NCI-H2081 treated with DMSO at 0.1 percent for 48 hours (cell line): ENCODE measurements at regions not wholly inside any gene's neighbourhood (a gene's known extent, or its start where the extent isn't known, plus 50 kb on each side); places are given as distances from the start of the nearest gene placed in this dataset.
"Not testable (repeated sequence)": the region's sequence is repeated elsewhere in the genome, so short reads cannot be mapped to it uniquely, and the experiment has no call there.

ENCODE experiments used
- DNase-seq: peaks from one replicate; lab custom pipeline; 2025; lab: John Stamatoyannopoulos, UW

DNA sequence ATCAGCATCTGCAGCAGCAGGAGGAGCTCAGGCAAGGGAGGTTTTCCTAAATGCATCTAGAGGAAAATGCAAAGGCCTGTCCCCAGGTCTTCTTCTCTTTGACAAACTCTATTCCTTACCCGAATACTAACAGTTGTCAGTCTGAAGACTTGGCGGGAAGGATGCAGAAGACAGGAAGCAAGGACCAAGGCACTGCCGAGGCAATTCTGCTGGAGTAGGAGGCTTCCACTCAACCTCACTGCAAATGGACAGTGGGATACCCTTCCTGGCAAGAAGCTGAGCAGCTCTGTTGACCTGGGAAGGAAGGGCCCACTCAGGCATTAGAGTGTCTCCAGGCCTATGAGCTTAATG is 373.0 kb downstream of the CCSER2 start:
- DNase-seq: no peak

DNA sequence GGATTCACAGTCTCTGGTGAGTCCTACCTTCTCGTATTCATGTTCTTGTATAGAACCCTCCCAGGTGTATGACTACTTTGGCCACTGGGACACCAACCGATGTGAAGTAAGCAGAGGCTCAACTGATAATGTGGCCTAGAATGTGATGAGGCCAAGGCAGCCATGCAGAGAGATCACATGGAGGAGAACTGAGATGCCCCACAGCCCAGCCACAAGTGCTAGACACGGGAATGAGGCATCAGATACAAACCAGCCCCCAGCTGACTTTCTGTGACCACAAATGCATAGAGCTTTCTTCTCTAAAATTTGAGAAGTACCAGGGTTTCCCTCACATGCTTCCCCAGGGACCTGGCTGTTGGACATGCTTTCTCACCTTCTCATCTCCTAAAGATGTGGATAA is 375.7 kb downstream of the CCSER2 start:
- DNase-seq: no peak

DNA sequence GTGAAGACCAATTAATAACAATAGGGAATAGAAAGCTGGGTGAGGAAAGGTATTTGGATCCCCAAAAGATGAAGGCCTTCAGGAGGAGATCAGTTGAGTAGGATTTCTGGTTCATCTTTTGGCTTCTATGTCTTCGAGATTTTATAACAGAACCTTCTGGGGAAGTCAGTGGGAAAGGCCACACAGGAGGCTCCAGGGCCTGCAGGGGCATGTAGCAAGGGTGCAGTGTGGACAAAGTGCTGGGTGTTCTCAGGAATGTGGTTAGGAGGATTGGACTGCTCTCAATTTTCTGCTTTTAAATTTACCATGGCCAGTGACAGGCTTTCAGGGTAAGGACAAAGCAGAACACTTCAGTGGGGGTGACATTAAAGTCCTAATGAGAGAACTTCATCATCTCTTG is 378.0 kb downstream of the CCSER2 start:
- DNase-seq: no peak

DNA sequence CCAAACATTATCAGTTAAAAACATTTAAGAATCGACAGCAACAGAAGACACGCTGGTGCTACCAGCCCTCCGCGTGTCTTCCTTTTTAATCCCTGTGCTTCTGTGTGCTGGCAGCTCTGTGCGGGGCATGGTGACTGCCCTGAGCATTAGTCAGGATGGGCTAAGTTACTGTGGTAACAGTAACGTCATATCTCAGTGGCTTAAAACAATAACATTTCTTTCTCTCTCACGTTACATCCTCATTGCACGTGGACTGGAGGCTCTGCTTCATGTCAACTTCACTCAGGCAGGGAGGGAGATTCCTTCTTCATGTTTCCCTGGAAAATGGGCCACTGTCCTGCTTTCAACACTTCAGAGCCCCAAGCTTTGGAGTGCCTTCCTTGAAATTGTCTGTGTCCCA is 378.5 kb downstream of the CCSER2 start:
- no peak for DNase-seq

DNA sequence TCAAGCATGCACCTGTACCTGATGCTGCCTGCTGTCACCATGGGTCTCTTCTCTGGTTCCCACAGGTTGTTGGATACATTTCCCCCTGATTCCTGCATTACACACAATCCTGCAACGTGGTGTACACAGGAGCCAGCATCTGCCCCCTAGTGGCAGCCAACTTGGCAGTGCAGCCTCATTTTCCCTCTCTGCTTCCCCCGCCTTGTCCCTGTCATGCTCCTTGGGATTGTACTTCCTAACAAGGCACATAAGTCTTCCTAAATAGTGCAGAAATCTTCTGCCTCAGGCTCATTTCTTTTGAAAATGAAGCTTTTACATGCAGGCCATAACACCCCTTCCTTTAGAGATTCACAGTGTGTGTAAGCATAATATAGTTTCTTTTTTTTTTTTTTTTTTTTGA is 387.5 kb downstream of the CCSER2 start:
- no peak for DNase-seq

DNA sequence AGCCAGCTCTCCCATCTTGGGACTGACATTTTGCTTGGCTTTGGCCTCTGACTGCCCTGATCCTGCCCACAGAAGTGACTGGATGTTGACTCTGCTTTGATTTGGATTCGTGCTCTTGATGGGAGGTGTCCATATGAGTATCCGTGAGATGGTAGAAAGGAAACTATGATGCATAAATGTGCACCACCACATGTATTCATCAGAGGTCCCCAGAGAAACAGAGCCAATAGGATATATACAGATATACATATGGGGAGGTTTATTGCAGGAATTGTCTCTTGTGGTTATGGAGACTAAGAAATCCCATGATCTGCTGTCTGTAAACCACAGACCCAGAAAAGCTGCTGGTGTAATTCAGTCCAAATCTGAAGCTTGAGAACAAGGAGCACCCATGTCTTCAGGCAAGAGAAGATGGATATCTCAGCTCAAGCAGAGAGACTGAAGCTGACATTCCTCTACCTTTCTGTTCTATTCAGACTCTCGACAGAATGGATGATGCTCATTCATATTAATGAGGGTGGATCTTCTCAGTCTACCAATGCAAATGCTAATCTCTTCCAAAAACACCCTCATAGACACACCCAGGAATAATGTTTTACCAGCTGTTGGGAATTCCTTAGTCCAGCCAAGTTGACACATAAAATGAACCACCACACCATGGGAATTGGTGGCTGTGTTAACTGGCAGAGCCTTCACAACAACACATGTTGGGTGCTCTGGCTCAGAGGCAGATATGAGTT is 390.7 kb downstream of the CCSER2 start:
- no peak for DNase-seq

DNA sequence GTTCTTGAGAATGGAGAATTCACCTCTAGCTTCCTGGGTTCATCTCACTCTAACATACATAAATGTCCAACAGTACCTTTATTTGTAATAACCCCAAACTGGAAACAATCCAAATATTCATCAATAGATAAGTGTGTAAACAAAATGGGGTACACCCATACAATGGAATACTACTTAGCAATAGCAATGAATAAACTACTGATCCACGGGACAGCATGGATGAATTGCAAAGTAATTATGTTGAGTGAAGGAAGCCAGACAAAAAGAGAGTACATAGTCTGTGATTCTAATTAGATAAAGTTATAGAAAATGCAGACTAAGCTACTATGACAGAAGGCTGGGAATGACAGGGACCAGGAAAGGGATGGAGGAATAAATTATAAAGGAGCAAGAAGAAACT is 391.3 kb downstream of the CCSER2 start:
- DNase-seq: no peak

DNA sequence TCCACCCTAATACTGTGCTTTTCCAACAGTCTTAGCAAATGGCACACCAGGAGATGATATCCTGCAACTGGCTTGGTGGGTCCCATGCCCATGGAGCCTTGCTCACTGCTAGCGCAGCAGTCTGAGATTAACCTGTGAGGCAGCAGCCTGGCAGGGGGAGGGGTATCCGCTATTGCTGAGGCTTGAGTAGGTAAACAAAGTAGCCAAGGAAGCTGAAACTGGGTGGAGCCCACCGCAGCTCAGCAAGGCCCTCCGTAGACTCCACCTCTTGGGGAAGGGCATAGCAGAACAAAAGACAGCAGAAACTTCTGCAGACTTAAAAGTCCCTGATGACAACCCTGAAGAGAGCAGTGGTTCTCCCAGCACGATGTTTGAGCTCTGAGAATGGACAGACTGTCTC is 399.0 kb downstream of the CCSER2 start:
- DNase-seq: no peak

DNA sequence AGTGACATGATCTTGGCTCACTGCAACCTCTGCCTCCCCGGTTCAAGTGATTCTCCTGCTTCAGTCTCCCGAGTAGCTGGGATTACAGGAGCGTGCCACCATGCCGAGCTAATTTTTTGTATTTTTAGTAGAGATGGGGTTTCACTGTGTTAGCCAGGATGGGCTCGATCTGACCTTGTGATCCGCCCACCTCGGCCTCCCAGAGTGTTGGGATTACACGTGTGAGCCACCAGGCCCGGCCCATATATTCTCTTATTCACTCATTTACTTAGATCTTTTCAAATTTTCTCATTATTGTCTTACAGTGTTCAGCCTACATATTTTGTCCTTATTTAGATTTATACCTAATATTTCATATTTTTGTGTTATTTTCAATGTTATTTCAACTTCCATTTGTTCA is 410.7 kb downstream of the CCSER2 start:
- DNase-seq: not testable (repeated sequence)

DNA sequence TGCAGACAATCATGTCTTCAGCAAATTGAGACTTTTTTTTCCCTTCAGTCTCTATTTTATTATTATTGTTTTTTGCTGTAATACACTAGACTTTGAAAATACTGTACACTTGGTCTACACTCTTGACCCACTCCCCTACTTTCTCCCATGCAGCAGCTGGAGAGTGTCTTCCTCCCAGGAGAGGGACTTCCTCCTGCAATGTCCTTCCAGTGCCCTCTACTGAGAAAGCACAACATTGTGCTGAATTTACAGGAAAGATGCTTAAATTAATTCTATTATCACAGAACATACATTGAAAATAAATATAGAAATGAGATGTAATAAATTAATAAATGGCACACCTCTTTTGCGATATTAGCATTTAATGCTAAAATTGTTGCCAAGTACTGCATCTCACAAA is 411.3 kb downstream of the CCSER2 start:
- no peak for DNase-seq

DNA sequence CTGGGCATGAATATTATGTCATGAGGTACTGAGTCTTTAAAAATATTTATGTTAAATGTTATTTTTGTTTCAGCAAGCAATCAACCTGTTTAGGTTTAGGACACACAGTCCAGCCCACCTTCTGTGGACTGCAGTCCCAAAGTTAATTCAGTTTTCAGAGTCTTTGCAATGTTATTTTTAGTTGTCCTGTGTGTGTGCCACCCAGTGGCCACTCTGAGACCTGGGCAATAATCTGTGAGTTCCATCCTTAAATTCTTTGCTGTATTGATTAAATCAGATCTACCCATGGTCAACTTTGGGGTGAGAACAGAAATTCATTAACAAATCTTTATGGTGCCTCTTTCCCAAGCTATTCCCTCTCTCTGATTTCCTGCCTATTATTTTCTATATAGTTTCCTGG is 415.1 kb downstream of the CCSER2 start:
- no peak for DNase-seq

DNA sequence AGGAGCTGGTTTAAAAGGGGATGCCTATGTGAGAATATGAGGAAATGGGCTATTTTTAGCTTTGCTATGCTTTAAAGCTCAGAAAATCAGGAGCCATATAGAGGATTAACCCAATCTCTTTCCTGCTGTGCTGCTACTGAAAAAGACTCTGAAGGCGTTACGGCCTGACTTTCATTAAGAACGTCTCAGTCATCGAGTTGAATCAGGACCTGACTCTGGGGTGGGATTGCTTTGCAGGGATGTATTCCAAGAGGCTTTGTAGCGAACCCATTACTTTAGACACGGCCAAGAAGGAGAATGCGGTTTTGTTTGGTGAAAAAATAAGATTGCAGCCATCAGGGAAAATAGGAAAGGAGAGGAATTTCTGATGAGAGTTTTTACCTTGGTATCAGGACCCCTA is 426.9 kb downstream of the CCSER2 start:
- no peak for DNase-seq

DNA sequence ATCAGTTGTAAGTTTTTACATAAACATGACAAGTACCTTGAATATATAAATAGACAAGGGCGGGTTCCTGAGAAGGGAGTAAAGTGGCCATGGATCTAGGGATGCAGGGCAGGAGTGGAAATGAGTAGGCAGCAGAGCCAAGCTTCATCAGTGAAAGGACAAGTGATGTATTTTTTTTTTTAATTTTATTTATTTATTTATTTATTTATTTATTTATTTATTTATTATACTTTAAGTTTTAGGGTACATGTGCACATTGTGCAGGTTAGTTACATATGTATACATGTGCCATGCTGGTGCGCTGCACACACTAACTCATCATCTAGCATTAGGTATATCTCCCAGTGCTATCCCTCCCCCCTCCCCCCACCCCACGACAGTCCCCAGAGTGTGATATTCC is 428.3 kb downstream of the CCSER2 start:
- not testable (repeated sequence) for DNase-seq

DNA sequence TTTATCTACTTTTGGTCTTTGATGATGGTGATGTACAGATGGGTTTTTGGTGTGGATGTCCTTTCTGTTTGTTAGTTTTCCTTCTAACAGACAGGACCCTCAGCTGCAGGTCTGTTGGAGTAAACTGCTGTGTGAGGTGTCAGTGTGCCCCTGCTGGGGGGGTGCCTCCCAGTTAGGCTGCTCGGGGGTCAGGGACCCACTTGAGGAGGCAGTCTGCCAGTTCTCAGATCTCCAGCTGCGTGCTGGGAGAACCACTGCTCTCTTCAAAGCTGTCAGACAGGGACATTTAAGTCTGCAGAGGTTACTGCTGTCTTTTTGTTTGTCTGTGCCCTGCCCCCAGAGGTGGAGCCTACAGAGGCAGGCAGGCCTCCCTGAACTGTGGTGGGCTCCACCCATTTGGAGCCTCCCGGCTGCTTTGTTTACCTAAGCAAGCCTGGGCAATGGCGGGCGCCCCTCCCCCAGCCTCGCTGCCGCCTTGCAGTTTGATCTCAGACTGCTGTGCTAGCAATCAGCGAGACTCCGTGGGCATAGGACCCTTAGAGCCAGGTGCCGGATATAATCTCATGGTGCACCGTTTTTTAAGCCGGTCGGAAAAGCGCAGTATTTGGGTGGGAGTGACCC is 433.7 kb downstream of the CCSER2 start:
- not testable (repeated sequence) for DNase-seq

DNA sequence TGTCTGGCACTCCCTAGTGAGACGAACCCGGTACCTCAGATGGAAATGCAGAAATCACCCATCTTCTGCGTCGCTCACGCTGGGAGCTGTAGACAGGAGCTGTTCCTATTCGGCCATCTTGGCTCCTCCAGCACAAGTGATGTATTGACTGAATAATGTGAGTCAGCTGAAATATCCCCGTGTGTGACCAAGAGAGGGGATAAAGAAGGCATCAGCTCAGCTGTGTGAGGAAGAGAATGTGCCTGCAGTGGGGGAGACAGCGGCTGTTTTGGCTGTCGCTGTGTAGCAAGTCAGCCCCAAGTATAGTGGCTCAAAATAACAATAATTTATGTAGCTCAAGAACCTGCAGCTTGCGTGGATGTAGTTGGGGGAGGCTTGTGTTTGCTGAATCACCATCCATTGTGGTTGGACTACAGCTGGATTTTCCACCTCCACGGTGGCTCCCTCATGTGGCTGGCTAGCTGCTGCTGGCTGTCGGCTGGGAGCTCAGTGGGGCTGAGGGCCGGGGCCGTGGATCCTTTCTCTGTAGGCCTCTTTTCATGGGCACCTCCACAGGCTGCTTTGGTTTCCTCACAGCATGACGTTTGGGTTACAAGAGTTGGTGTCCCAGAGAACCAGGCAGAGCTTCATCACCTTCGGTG is 434.5 kb downstream of the CCSER2 start:
- no peak for DNase-seq

DNA sequence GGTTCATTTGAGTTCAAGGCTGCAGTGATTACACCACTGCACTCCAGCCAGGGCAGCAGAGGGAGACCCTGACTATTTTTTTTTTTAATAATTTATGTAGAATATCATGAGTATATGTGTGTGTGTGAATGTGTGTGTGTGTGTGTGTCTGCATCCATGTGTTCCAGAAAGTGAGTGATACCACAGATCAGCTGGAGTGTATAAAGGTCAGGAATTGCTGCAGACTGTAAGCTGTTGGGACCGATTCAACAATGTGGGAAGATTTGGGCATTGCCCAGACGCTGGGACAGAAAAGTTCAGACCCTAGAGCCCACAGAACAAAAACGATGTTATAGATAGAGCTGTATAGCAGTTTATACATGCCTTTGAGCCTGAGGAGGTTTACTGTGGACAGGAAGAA is 435.6 kb downstream of the CCSER2 start:
- no peak for DNase-seq

DNA sequence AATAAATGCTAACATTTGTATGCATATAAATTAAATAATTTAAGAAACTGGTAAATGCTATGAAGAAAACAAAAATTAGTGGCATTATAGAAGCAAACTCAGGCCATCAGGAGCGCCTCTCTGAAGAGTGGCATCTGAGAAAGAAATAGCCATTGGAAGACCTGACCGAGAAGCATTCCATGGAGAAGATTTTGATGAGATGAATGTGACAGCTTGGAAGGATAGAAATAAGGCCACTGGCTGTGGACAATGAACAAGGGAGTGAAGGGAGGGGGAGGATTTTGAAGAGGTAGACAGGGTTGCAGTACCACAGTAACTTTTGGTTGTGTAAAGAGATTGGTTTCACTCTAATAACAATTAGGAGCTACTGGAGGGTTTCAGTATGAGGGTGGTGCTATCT is 436.7 kb downstream of the CCSER2 start:
- DNase-seq: no peak

DNA sequence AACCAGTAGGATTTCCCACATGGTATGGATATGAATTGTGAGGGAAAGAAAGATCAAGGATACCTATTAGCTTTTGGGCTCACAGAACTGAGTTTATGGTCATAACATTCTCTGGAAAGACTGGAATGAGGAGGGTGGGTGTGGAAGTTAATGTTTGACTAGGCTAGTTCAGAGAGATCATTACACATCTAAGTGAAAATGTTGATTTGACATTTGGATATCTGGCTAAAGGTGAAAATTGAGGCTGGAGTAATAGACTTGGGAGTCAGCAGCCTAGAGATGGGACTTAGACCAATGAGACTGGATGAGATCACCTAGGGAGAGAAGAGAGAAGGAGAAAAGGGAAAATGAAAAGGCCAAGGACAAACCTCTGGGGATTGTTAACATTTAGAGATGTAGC is 437.3 kb downstream of the CCSER2 start:
- no peak for DNase-seq

DNA sequence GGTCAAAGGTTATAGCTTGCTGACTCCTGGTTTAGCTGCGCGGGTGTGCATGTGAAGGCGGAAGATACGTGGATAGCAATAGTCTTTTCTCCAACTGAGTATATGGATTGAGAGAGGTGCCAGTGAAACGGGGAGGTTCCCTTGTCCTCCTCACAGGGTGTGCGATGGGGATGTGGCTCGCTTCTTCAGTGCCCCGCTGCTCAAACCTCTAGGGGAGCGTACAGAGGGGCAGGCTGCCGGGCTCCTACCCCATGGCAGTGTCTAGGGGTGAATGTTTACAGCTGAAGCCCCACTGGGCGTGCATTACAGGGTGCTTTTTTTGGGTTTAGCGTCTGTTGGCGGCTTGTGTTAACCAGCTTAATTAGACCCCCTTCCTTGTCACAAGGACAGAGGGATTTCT is 438.5 kb downstream of the CCSER2 start:
- no peak for DNase-seq

DNA sequence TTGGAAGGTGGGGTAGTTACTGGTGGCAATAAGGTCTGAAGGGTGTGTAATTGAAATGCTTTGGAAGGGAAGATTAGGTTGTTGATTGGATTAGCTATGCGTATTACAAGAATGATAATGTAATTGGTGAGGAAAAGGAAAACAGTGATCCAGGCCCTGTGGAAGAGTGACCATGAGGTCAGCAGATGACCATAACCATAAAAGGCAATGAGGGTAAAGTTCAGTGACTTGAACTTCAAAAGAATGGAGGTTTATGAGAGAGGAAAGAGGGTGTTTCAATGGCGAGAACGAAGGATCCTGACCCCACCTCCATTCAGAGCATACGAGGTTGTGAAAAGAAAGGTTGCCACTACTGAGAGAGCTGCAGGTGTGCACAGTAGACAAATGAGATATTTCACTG is 439.7 kb downstream of the CCSER2 start:
- no peak for DNase-seq

DNA sequence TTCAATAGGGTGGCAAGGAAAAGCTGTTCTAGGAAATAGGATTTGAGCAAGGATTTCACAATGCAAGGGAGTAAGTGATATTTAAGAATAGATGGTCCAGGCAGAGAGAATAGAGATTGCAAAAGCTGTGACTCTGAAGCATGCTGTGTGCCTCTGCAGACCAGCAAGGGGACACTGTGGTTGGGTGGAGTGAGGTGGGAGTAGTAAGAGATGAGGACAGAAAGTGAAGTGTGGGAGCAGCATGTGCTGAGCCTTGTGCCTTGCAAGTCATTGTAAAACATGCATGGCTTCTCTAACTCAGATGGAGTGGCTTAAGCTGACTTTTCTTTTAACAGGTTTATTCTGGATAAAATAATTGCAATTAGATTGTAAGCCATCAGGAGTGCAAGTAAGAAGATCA is 442.4 kb downstream of the CCSER2 start:
- DNase-seq: no peak

DNA sequence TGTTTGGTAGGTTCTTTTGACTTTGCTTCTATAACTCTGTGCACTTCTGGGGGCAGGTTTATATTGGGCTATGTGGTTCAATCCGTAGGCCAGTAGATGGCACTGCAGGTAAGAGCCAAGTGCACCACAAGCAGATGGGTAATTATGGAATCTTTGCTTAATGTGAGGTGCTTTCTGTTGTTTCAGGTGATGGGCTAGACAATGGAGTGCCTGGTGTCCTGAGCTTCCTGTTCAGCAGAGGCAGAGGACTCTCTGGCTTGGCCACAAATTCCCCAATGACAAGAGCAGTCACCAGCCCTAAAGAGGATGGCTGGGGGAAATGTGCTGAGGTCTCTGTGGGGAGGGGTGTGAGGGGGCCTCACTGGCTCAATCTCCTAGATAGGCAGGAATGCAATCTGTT is 455.0 kb downstream of the CCSER2 start:
- peak; percentile 16 for DNase-seq

DNA sequence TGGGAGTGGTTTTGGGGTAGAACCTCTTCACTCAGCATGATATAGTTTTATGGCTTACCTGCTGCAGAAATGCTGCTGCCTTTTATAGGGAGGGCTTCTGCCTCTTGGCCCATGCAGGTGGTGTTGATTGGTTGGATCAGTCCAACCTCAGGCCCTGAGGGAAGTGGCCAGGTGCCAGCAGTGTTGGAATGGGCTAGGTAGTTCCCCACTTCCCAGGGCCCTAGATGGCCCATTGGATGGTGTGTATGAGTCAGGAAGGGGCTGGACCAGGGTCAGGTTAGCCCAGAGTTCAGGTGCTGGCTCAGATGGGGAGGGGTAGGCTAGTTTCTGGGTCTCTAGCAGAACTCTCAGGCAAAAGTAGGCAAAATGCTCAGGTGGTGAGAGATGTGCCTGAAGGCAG is 455.5 kb downstream of the CCSER2 start:
- no peak for DNase-seq

DNA sequence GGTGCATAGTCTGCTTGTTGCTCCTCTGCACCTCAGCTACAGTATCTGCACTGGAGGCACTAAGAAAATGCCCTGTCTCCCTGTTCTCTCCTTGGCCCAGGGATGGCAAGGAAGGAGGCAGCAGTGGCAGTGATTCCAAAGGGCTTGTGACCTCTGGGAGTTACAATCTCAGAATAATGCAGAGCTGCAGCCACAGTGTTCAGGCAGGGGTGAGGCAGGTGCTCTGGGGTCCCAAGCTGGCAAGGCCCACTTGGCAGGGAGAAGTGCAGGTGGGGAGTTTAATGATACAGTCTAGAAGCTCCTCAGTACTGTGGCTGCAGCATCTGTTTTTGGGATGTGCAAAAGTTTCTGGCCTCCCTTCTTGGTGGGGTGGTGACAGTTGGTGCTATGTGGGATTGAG is 456.4 kb downstream of the CCSER2 start:
- no peak for DNase-seq
